A549 (cell line): ENCODE measurements at regions not wholly inside any gene's neighbourhood (a gene's known extent, or its start where the extent isn't known, plus 50 kb on each side); places are given as distances from the start of the nearest gene placed in this dataset.
A peak's percentile ranks its signal among the peaks of the same experiment; 100 is the strongest.

Experiments
- ATAC-seq, 2 experiments: fragments of 200-7000 bp in 1 of 2; fragments of >200 bp in 1 of 2; cut with Nextera tagmentation in 1 of 2; cut with Tn5 transposase in 1 of 2; 3 replicates each; pipeline versions ENCODE4 v1.8.0 to v1.9.1; 2018 to 2020; ENCODE audit warnings: mild to moderate bottlenecking in 1 of 2, moderate library complexity in 1 of 2
- CTCF ChIA-PET: fragments of 300-600 bp; sonication (Branson Sonifier 250); formaldehyde crosslinking; extraction: SDS; loops from one replicate; lab custom pipeline; 2021; ENCODE audit warnings: antibody characterized with exemption, inconsistent platforms; lab: Yijun Ruan, JAX
- POLR2A ChIA-PET: fragments of 350-600 bp; formaldehyde crosslinking; extraction: SDS; loops from one replicate; lab custom pipeline; 2021; ENCODE audit warnings: antibody characterized with exemption, inconsistent platforms; lab: Yijun Ruan, JAX
- DNase-seq, 2 experiments: peaks; one replicate each; pipeline versions ENCODE4 v3.0.0 to v3.0.0-alpha.2; 2011 to 2016; ENCODE audit warnings: low read depth in 1 of 2, low spot score in 1 of 2
- FAIRE-seq: peaks from 2 replicates; lab custom pipeline; 2011; peaks lifted over from hg19 to GRCh38; lab: Jason Lieb, UNC
- H3K27ac ChIP-seq, 2 experiments: fragments of >200 bp; sonication (Bioruptor Twin); formaldehyde crosslinking; 3 replicates each; pipeline ENCODE4 v1.5.1; 2016 to 2017
- H3K4me1 ChIP-seq: fragments of >200 bp; sonication (Bioruptor Twin); formaldehyde crosslinking; 3 replicates; pipeline ENCODE4 v1.6.1; 2016
- H3K4me2 ChIP-seq: fragments of >200 bp; sonication (Bioruptor Twin); formaldehyde crosslinking; 3 replicates; pipeline ENCODE4 v1.6.1; 2016
- H3K4me3 ChIP-seq: fragments of >200 bp; sonication (Bioruptor Twin); formaldehyde crosslinking; 3 replicates; pipeline ENCODE4 v1.5.1; 2016
- H3K9me3 ChIP-seq: fragments of >200 bp; sonication (Bioruptor Twin); formaldehyde crosslinking; 3 replicates; pipeline ENCODE4 v1.6.1; 2016
- CBX2 ChIP-seq: fragments of 200-600 bp; sonication (generic); IDR thresholded peaks from 2 replicates; pipeline ENCODE4 v1.6.1; 2016; ENCODE audit warnings: low read depth, mild to moderate bottlenecking, borderline replicate concordance
- CHD4 ChIP-seq: fragments of 200-600 bp; sonication (generic); IDR thresholded peaks from 2 replicates; pipeline ENCODE4 v1.6.1; 2016; ENCODE audit warnings: antibody characterized with exemption, mild to moderate bottlenecking, borderline replicate concordance
- CTCF ChIP-seq: fragments of >200 bp; sonication (Bioruptor Twin); formaldehyde crosslinking; IDR thresholded peaks from 3 replicates; pipeline ENCODE4 v1.5.1; 2016
- EP300 ChIP-seq, 2 experiments: fragments of >200 bp; sonication (Bioruptor Twin); formaldehyde crosslinking; IDR thresholded peaks; 2 replicates in 1 of 2; 3 replicates in 1 of 2; pipeline ENCODE4 v1.6.1; 2016 to 2017
- FOXS1 ChIP-seq: fragments of 250-450 bp; sonication (Bioruptor Pico); IDR thresholded peaks from 2 replicates; pipeline ENCODE4 v1.5.0; 2020; ENCODE audit warnings: mild to moderate bottlenecking, moderate library complexity
- HDAC2 ChIP-seq: fragments of 200-600 bp; sonication (generic); IDR thresholded peaks from 2 replicates; pipeline ENCODE4 v1.6.1; 2016
- HEYL ChIP-seq: fragments of 250-450 bp; sonication (Bioruptor Pico); IDR thresholded peaks from 2 replicates; pipeline ENCODE4 v1.8.0; 2021; ENCODE audit warnings: mild to moderate bottlenecking, moderate library complexity
- HMGXB4 ChIP-seq: fragments of 250-450 bp; sonication (Bioruptor Pico); IDR thresholded peaks from 2 replicates; pipeline ENCODE4 v1.5.0; 2021; ENCODE audit warnings: mild to moderate bottlenecking, moderate library complexity, borderline replicate concordance
- HOXA7 ChIP-seq: fragments of 250-450 bp; sonication (Bioruptor Pico); IDR thresholded peaks from 2 replicates; pipeline ENCODE4 v1.5.0; 2020; ENCODE audit warnings: mild to moderate bottlenecking, moderate library complexity
- MAFK ChIP-seq: fragments of 450-650 bp; IDR thresholded peaks from 2 replicates; pipeline ENCODE4 v1.6.1; 2014; ENCODE audit not compliant: partially characterized antibody
- MAZ ChIP-seq: fragments of 150-350 bp; IDR thresholded peaks from 2 replicates; pipeline ENCODE4 v1.6.1; 2014; ENCODE audit warnings: antibody characterized with exemption, low read depth, low read length, borderline replicate concordance
- NFE2L2 ChIP-seq: fragments of 150-350 bp; conservative IDR thresholded peaks from 2 replicates; pipeline ENCODE4 v1.6.1; 2014; ENCODE audit warnings: low read length
- NR3C1 ChIP-seq: fragments of >200 bp; sonication (Bioruptor Twin); formaldehyde crosslinking; IDR thresholded peaks from 3 replicates; pipeline ENCODE4 v1.6.1; 2017
- SMC3 ChIP-seq: fragments of >200 bp; sonication (Bioruptor Twin); formaldehyde crosslinking; IDR thresholded peaks from 3 replicates; pipeline ENCODE4 v1.6.1; 2018; ENCODE audit warnings: inconsistent platforms
- SREBF2 ChIP-seq: fragments of 450-650 bp; IDR thresholded peaks from 2 replicates; pipeline ENCODE4 v1.6.1; 2014; ENCODE audit warnings: mild to moderate bottlenecking, moderate library complexity
- ZNF302 ChIP-seq: fragments of 250-450 bp; sonication (Bioruptor Pico); IDR thresholded peaks from 2 replicates; pipeline ENCODE4 v1.9.0; 2021; ENCODE audit warnings: inconsistent platforms, mild to moderate bottlenecking, moderate library complexity
- ZSCAN20 ChIP-seq: fragments of 250-450 bp; sonication (Bioruptor Pico); IDR thresholded peaks from 2 replicates; pipeline ENCODE4 v1.8.0; 2022; ENCODE audit warnings: mild to moderate bottlenecking, moderate library complexity
- WGBS: methylation state at CpG from one replicate; pipeline ENCODE4 v1.1.6; 2017; ENCODE audit errors: missing lambda C conversion rate; 5-methylcytosine and 5-hydroxymethylcytosine counted together
- TF ChIP-seq, protein P1 (sequence below): fragments of 200-600 bp; sonication (generic); IDR thresholded peaks from 2 replicates; pipeline ENCODE4 v1.6.1; 2016; ENCODE audit warnings: antibody characterized with exemption, mild to moderate bottlenecking, moderate library complexity

DNA sequence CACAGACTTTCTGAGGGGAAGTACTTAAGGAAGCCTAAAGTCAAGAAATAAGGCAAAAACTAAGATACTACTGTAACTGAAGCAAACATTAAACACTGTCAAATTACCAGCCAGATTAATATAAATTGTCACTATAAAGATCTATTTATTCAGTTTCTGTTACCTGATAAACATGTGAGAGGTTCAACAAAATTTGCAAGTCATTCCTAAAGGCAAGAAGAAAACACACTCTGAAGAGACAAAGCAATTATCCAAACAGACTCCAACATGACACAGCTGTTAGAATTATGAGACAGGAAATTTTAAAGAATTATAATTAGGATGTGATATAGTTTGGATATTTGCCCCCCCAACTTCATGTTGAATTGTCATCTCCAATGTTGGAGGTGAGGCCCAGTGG, 140.4 kb upstream of the COL3A1 start:
- ChIA-PET POLR2A (no interaction called here), CTCF (no interaction called here)
- TF ChIP-seq, protein P1, sequence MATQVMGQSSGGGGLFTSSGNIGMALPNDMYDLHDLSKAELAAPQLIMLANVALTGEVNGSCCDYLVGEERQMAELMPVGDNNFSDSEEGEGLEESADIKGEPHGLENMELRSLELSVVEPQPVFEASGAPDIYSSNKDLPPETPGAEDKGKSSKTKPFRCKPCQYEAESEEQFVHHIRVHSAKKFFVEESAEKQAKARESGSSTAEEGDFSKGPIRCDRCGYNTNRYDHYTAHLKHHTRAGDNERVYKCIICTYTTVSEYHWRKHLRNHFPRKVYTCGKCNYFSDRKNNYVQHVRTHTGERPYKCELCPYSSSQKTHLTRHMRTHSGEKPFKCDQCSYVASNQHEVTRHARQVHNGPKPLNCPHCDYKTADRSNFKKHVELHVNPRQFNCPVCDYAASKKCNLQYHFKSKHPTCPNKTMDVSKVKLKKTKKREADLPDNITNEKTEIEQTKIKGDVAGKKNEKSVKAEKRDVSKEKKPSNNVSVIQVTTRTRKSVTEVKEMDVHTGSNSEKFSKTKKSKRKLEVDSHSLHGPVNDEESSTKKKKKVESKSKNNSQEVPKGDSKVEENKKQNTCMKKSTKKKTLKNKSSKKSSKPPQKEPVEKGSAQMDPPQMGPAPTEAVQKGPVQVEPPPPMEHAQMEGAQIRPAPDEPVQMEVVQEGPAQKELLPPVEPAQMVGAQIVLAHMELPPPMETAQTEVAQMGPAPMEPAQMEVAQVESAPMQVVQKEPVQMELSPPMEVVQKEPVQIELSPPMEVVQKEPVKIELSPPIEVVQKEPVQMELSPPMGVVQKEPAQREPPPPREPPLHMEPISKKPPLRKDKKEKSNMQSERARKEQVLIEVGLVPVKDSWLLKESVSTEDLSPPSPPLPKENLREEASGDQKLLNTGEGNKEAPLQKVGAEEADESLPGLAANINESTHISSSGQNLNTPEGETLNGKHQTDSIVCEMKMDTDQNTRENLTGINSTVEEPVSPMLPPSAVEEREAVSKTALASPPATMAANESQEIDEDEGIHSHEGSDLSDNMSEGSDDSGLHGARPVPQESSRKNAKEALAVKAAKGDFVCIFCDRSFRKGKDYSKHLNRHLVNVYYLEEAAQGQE, result no peak
- peak; percentile 29 for TF ChIP-seq MAFK
- TF ChIP-seq NFE2L2, result peak; percentile 86
- no peak for TF ChIP-seq FOXS1 (CRISPR knock-in tag)
- no peak for TF ChIP-seq NR3C1
- TF ChIP-seq CHD4, result no peak
- TF ChIP-seq HOXA7, result no peak
- no peak for TF ChIP-seq SREBF2
- TF ChIP-seq HEYL, result no peak
- no peak for FAIRE-seq
- no peaks in the 10 kb centered on the region for H3K4me1 ChIP-seq
- H3K27ac ChIP-seq, result no peak overlapping the region
- peaks cover 9% of the 10 kb centered on the region for H3K9me3 ChIP-seq
- H3K4me2 ChIP-seq, result no peak overlapping the region
- DNase-seq, result no peak
- ATAC-seq, result no peak
- H3K4me3 ChIP-seq, result no peak overlapping the region

- no peak overlapping the region for H3K27ac ChIP-seq
- ChIA-PET CTCF (interaction anchor here (1.5 kb wide), 1 partner anchor 10 kb away, joined by 5 read pairs; no protein-coding TSS in a partner anchor), POLR2A (no interaction called here)
- H3K9me3 ChIP-seq, result peaks cover 7% of the 10 kb centered on the region
- H3K4me2 ChIP-seq, result no peak overlapping the region
- WGBS, result 33% methylated on average over 1 of the region's 1 CpG
- DNase-seq (no peak), ATAC-seq (no peak), FAIRE-seq (no peak)
- TF ChIP-seq CBX2 (no peak), MAZ (no peak), EP300 (IDR thresholded peaks at IDR 0.05) (no peak), ZNF302 (CRISPR knock-in tag) (no peak), HDAC2 (no peak), CHD4 (no peak), ZSCAN20 (CRISPR knock-in tag) (no peak), NR3C1 (no peak), HOXA7 (no peak), FOXS1 (CRISPR knock-in tag) (no peak), HMGXB4 (CRISPR knock-in tag) (no peak), CTCF (no peak), SMC3 (no peak)
- TF ChIP-seq, protein P1, result no peak
- H3K4me1 ChIP-seq, result no peaks in the 10 kb centered on the region
- no peak overlapping the region for H3K4me3 ChIP-seq
These were observed 139.2 kb upstream of the COL3A1 start for GRCh38 chr2:188835006-188835405.
